ENCODE measurements at regions not wholly inside any gene's neighbourhood (a gene's known extent, or its start where the extent isn't known, plus 50 kb on each side); places are given as distances from the start of the nearest gene placed in this dataset.

DNA sequence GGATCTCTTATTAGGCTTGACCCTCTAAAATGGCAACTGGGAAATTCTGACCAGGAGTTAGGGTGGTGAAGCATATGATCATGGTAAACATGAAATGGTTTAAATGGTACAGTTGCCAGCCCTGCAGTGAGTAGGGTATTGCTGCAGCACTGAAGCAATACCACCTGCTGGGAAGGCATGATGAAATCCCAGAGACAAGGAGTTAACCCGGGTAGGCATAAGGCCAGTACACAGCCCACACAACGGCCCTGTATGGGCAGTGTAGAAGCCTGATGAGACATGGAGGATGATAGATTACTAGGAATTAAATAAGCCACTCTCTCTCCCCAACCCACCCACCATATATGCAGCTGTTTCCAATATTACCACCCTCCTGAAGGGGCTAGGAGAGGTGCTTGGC is 197.4 kb upstream of the MOCS1 start:
- TF ChIP-seq, protein P1, sequence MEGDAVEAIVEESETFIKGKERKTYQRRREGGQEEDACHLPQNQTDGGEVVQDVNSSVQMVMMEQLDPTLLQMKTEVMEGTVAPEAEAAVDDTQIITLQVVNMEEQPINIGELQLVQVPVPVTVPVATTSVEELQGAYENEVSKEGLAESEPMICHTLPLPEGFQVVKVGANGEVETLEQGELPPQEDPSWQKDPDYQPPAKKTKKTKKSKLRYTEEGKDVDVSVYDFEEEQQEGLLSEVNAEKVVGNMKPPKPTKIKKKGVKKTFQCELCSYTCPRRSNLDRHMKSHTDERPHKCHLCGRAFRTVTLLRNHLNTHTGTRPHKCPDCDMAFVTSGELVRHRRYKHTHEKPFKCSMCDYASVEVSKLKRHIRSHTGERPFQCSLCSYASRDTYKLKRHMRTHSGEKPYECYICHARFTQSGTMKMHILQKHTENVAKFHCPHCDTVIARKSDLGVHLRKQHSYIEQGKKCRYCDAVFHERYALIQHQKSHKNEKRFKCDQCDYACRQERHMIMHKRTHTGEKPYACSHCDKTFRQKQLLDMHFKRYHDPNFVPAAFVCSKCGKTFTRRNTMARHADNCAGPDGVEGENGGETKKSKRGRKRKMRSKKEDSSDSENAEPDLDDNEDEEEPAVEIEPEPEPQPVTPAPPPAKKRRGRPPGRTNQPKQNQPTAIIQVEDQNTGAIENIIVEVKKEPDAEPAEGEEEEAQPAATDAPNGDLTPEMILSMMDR (IDR thresholded peaks at IDR 0.05) = no peak

GRCh38 chr6:40128127-40128526 is 193.9 kb upstream of the MOCS1 start:
- H3K4me1 ChIP-seq = no peaks in the 10 kb centered on the region
- no peaks in the 10 kb centered on the region for H3K9me3 ChIP-seq
- no peaks in the 10 kb centered on the region for H3K27me3 ChIP-seq
- no peak overlapping the region for H3K27ac ChIP-seq
- H3K36me3 ChIP-seq = no peaks in the 10 kb centered on the region
- no peak overlapping the region for H3K4me3 ChIP-seq
- TF ChIP-seq, protein P1 (IDR thresholded peaks at IDR 0.05) = no peak
- no peak for DNase-seq (ENCODE audit: low spot score)

More for the DNA sequence above, 197.4 kb upstream of the MOCS1 start:
- H3K27me3 ChIP-seq = no peaks in the 10 kb centered on the region
- H3K4me3 ChIP-seq = no peak overlapping the region
- no peaks in the 10 kb centered on the region for H3K9me3 ChIP-seq
- H3K36me3 ChIP-seq = no peaks in the 10 kb centered on the region
- DNase-seq (ENCODE audit: low spot score) = no peak
- no peaks in the 10 kb centered on the region for H3K4me1 ChIP-seq
- H3K27ac ChIP-seq = no peak overlapping the region

- TF ChIP-seq, protein P1 (IDR thresholded peaks at IDR 0.05) = no peak
- H3K9me3 ChIP-seq = no peaks in the 10 kb centered on the region
- H3K4me3 ChIP-seq = no peak overlapping the region
- no peak for DNase-seq (ENCODE audit: low spot score)
- no peaks in the 10 kb centered on the region for H3K27me3 ChIP-seq
- no peak overlapping the region for H3K27ac ChIP-seq
- no peaks in the 10 kb centered on the region for H3K4me1 ChIP-seq
- H3K36me3 ChIP-seq = no peaks in the 10 kb centered on the region
These were observed 191.6 kb upstream of the MOCS1 start for GRCh38 chr6:40125680-40126394.

- H3K36me3 ChIP-seq = no peaks in the 10 kb centered on the region
- no peaks in the 10 kb centered on the region for H3K27me3 ChIP-seq
- no peaks in the 10 kb centered on the region for H3K9me3 ChIP-seq
- no peak overlapping the region for H3K27ac ChIP-seq
- no peaks in the 10 kb centered on the region for H3K4me1 ChIP-seq
- H3K4me3 ChIP-seq = no peak overlapping the region
- no peak for DNase-seq (ENCODE audit: low spot score)
- TF ChIP-seq, protein P1 (IDR thresholded peaks at IDR 0.05) = no peak
These were observed 190.7 kb upstream of the MOCS1 start for GRCh38 chr6:40124924-40125323.

DNA sequence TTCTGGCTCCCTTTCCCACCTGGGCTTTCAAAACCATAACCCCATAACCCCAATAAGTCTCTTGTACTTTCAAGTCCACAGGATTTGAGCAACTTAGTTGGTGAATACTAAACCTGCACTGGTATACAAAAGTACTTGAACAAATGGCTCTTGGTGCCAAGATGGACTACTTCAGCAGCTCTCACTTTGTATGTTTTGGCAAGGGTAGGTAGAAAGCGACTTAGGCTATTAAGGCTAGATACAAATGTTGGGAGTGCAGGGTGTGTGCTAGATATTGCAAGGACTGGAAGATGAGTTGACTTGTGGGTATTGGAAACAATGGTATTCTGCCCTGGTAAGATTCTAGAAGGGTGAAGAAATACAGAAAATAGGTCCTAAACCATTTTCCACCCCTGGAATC is 182.6 kb upstream of the MOCS1 start:
- Histone ChIP-seq H3K27ac (no peak overlapping the region), H3K4me1 (no peaks in the 10 kb centered on the region), H3K4me3 (no peak overlapping the region), H3K27me3 (no peaks in the 10 kb centered on the region), H3K9me3 (no peaks in the 10 kb centered on the region), H3K36me3 (no peaks in the 10 kb centered on the region)
- no peak for DNase-seq (ENCODE audit: low spot score)
- TF ChIP-seq, protein P1 (IDR thresholded peaks at IDR 0.05) = no peak

DNA sequence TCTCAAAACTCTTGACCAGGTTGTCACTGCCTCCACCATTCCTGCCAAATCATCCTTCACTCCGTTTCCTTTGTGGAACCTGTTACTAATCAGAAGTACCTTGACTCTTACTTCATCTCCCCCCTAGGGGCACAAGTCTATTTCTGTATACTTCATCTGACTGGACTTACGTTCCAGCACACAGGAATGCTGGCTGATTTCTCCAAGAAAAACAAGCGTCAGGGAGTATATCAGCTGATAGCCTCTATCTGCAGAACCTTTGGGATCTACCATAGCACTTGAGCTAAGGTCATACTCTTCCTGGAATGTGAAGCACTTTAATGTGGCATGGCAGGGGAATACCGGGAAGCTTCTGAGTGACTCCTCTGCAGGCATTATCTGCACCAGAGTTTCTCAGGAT is 178.1 kb upstream of the MOCS1 start:
- peaks cover 0 to 10% of the 10 kb centered on the region in 2 donors for H3K9me3 ChIP-seq
- DNase-seq (ENCODE audit: low spot score) = no peak
- no peak overlapping the region for H3K27ac ChIP-seq
- H3K36me3 ChIP-seq = no peaks in the 10 kb centered on the region
- TF ChIP-seq, protein P1 (IDR thresholded peaks at IDR 0.05) = no peak
- H3K4me1 ChIP-seq = no peaks in the 10 kb centered on the region
- H3K4me3 ChIP-seq = no peak overlapping the region
- no peaks in the 10 kb centered on the region for H3K27me3 ChIP-seq

All from right atrium auricular region (tissue), 2 donors.